Uterus (tissue), 2 donors: ENCODE measurements at regions not wholly inside any gene's neighbourhood (a gene's known extent, or its start where the extent isn't known, plus 50 kb on each side); places are given as distances from the start of the nearest gene placed in this dataset.

Experiments used
- CTCF ChIP-seq, 4 experiments: fragments of 200-600 bp in 2 of 4; fragments of 450-650 bp in 2 of 4; sonication (generic) in 2 of 4; IDR thresholded peaks; one replicate each; pipeline ENCODE4 v1.5.1; 2016 to 2019; ENCODE audit warnings: antibody characterized with exemption in 4 of 4, mild to moderate bottlenecking in 2 of 4, moderate library complexity in 1 of 4
- POLR2A ChIP-seq, 2 donors: fragments of 450-650 bp; IDR thresholded peaks; one replicate each; pipeline ENCODE4 v1.6.1; 2016; ENCODE audit warnings: antibody characterized with exemption in 2 of 2, mild to moderate bottlenecking in 1 of 2, moderate library complexity in 1 of 2

GRCh38 chr6:67431076-67431475 lies 1204.0 kb upstream of the ADGRB3 start:
- TF ChIP-seq CTCF (IDR thresholded peaks at IDR 0.05) (no peak), POLR2A (IDR thresholded peaks at IDR 0.05) (no peak)
